ENCODE measurements at regions not wholly inside any gene's neighbourhood (a gene's known extent, or its start where the extent isn't known, plus 50 kb on each side); places are given as distances from the start of the nearest gene placed in this dataset.

GRCh38 chr20:40738976-40739375, 49.9 kb upstream of the MAFB start:
- TF ChIP-seq CTCF (IDR thresholded peaks at IDR 0.05; ENCODE audit: low read depth, low read length), result no peak
- H3K4me3 ChIP-seq (replicated peaks in 1 of 2; ENCODE audit: low read depth in 2 of 2, low read length in 2 of 2), result no peak overlapping the region
- no peak for DNase-seq (ENCODE audit: low read depth in 2 of 2)

- DNase-seq (ENCODE audit: low read depth in 2 of 2), result no peak
- no peak for TF ChIP-seq CTCF (IDR thresholded peaks at IDR 0.05; ENCODE audit: low read depth, low read length)
- no peak overlapping the region for H3K4me3 ChIP-seq (replicated peaks in 1 of 2; ENCODE audit: low read depth in 2 of 2, low read length in 2 of 2)
Observed at GRCh38 chr20:40739841-40740240, 50.8 kb upstream of the MAFB start.

GRCh38 chr20:40741507-40742106, 52.6 kb upstream of the MAFB start:
- no peak overlapping the region for H3K4me3 ChIP-seq (replicated peaks in 1 of 2; ENCODE audit: low read depth in 2 of 2, low read length in 2 of 2)
- peak; percentile 59 to 61 for DNase-seq (ENCODE audit: low read depth in 2 of 2)
- TF ChIP-seq CTCF (IDR thresholded peaks at IDR 0.05; ENCODE audit: low read depth, low read length), result peak; percentile 71

GRCh38 chr20:40743141-40743775, 54.2 kb upstream of the MAFB start:
- no peak for DNase-seq (ENCODE audit: low read depth in 2 of 2)
- no peak overlapping the region for H3K4me3 ChIP-seq (replicated peaks in 1 of 2; ENCODE audit: low read depth in 2 of 2, low read length in 2 of 2)
- TF ChIP-seq CTCF (IDR thresholded peaks at IDR 0.05; ENCODE audit: low read depth, low read length), result no peak

- no peak overlapping the region for H3K4me3 ChIP-seq (replicated peaks in 1 of 2; ENCODE audit: low read depth in 2 of 2, low read length in 2 of 2)
- DNase-seq (ENCODE audit: low read depth in 2 of 2), result no peak
- no peak for TF ChIP-seq CTCF (IDR thresholded peaks at IDR 0.05; ENCODE audit: low read depth, low read length)
Observed at GRCh38 chr20:40744072-40744817, 55.2 kb upstream of the MAFB start.

GRCh38 chr20:40744818-40745175, 55.8 kb upstream of the MAFB start:
- no peak for DNase-seq (ENCODE audit: low read depth in 2 of 2)
- TF ChIP-seq CTCF (IDR thresholded peaks at IDR 0.05; ENCODE audit: low read depth, low read length), result no peak
- H3K4me3 ChIP-seq (replicated peaks in 1 of 2; ENCODE audit: low read depth in 2 of 2, low read length in 2 of 2), result no peak overlapping the region

Data from cardiac fibroblast (primary cell).